PC-3 (cell line): ENCODE measurements at regions not wholly inside any gene's neighbourhood (a gene's known extent, or its start where the extent isn't known, plus 50 kb on each side); places are given as distances from the start of the nearest gene placed in this dataset.
A peak's percentile ranks its signal among the peaks of the same experiment; 100 is the strongest.

Source experiments
- ATAC-seq: fragments of 200-7000 bp; cut with Tn5 transposase; 2 replicates; pipeline ENCODE4 v1.9.1; 2020; ENCODE audit warnings: mild to moderate bottlenecking, moderate library complexity
- BruUV-seq: library from RNA; stranded (reverse); fragments of 400-500 nt; replicated peaks from 2 replicates; lab custom pipeline; 2021; lab: Mats Ljungman, UMichigan
- CTCF ChIA-PET: fragments of 300-600 bp; sonication (Branson Sonifier 250); formaldehyde crosslinking; loops from one replicate; lab custom pipeline; 2022; ENCODE audit warnings: antibody characterized with exemption; lab: Charles Lee
- POLR2A ChIA-PET: fragments of 300-600 bp; sonication (Branson Sonifier 250); formaldehyde crosslinking; loops from one replicate; lab custom pipeline; 2022; ENCODE audit warnings: antibody characterized with exemption; ENCODE audit not compliant: unreplicated experiment; lab: Charles Lee
- DNase-seq: peaks from one replicate; pipeline ENCODE4 v3.0.0-alpha.2; 2015
- H2AFZ ChIP-seq: fragments of 300-600 bp; sonication (generic); 2 replicates; pipeline ENCODE4 v1.6.0; 2016; ENCODE audit warnings: antibody characterized with exemption, low read length
- H3F3A ChIP-seq: fragments of 300-600 bp; sonication (generic); one replicate; pipeline ENCODE4 v1.6.0; 2017; ENCODE audit warnings: antibody characterized with exemption, low read length, control low read depth, mild to moderate bottlenecking; ENCODE audit not compliant: unreplicated experiment
- H3K27ac ChIP-seq: fragments of 300-600 bp; sonication (generic); 2 replicates; pipeline ENCODE4 v1.5.1; 2016; ENCODE audit warnings: mild to moderate bottlenecking, low read length
- H3K27me3 ChIP-seq: fragments of 300-600 bp; sonication (generic); 2 replicates; pipeline ENCODE4 v1.6.1; 2016; ENCODE audit warnings: low read length, mixed read lengths
- H3K36me3 ChIP-seq: fragments of 300-600 bp; sonication (generic); 2 replicates; pipeline ENCODE4 v1.6.1; 2016; ENCODE audit warnings: low read depth, mixed run types, low read length, mixed read lengths
- H3K4me1 ChIP-seq: fragments of 300-600 bp; sonication (generic); 2 replicates; pipeline ENCODE4 v1.5.1; 2016; ENCODE audit warnings: low read length; ENCODE audit not compliant: insufficient read depth
- H3K4me2 ChIP-seq: fragments of 300-600 bp; sonication (generic); 2 replicates; pipeline ENCODE4 v1.6.0; 2016; ENCODE audit warnings: low read length
- H3K4me3 ChIP-seq: fragments of 300-600 bp; sonication (generic); 2 replicates; pipeline ENCODE4 v1.5.1; 2016; ENCODE audit warnings: mild to moderate bottlenecking, low read length, mixed read lengths
- H3K79me2 ChIP-seq: fragments of 300-600 bp; sonication (generic); 2 replicates; pipeline ENCODE4 v1.6.1; 2017; ENCODE audit warnings: low read length, mixed read lengths
- H3K9ac ChIP-seq: fragments of 300-600 bp; sonication (generic); 2 replicates; pipeline ENCODE4 v1.6.0; 2016; ENCODE audit warnings: mild to moderate bottlenecking, low read length
- H3K9me2 ChIP-seq: fragments of 300-600 bp; sonication (generic); replicated peaks from 2 replicates; pipeline ENCODE4 v1.6.1; 2016; ENCODE audit warnings: mixed run types, low read length, mixed read lengths
- H3K9me3 ChIP-seq: fragments of 300-600 bp; sonication (generic); 2 replicates; pipeline ENCODE4 v1.6.1; 2016; ENCODE audit warnings: low read length, mixed read lengths
- H4K20me1 ChIP-seq: fragments of 300-600 bp; sonication (generic); 2 replicates; pipeline ENCODE4 v1.6.1; 2016; ENCODE audit warnings: low read length, mixed read lengths
- EZH2 ChIP-seq: fragments of 300-600 bp; sonication (generic); IDR thresholded peaks from one replicate; pipeline ENCODE4 v1.6.1; 2017; ENCODE audit warnings: antibody characterized with exemption, mild to moderate bottlenecking, low read length; ENCODE audit not compliant: unreplicated experiment
- EZH2phosphoT487 ChIP-seq: fragments of 300-600 bp; sonication (generic); IDR thresholded peaks from 2 replicates; pipeline ENCODE4 v1.6.1; 2018; ENCODE audit warnings: mild to moderate bottlenecking, antibody characterized with exemption, low read length, borderline replicate concordance
- intact Hi-C: fragments of 100-400 bp; cut with micrococcal nuclease; formaldehyde crosslinking; loops from 2 replicates; pipeline ENCODE4 v1.9.0; 2023
- TF ChIP-seq, protein P1 (sequence below): fragments of 300-600 bp; sonication (generic); conservative IDR thresholded peaks from 2 replicates; pipeline ENCODE4 v1.5.1; 2017; ENCODE audit warnings: antibody characterized with exemption, low read depth, mild to moderate bottlenecking, low read length

DNA sequence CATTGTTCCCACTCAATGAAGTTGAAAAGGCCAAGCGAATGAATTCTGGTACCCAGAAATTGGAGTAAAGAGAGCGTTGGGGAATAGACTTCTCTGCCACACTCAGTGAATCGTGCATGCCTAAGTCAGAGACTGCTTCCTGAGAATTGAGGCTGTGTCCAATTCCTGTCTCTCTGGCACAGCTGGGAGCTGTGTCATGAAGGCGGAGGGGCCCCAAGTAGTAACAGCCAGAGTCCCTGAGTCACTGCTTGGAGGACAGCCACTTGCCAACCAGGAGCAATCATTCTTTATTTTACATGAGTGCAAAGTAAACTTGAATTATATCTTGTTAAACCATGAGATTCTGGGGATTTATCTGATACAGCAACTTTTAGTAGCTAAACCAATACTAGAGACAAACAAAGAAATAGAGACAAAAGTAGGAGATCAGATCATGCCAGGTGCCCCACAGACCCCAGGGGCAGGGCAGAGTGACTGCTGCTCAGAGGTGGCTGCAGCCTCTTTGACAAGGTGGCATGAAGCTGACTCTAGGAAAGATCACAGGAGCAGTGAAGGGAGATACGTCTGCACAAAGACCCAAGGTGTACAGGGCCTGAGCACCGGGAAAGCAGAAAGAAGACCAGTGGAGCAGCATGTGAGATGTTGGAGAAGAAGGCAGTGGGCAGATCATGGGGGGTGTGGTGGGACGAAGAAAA lies 246.0 kb downstream of the GADD45G start:
- POLR2A ChIA-PET = no interaction called here
- H3K27ac ChIP-seq = no peak overlapping the region
- no peak overlapping the region for H3K4me3 ChIP-seq
- intact Hi-C loops = no loop called here
- H3K9me2 ChIP-seq = no peaks in the 10 kb centered on the region
- H3K79me2 ChIP-seq = no peaks in the 10 kb centered on the region
- no peak overlapping the region for H3K9ac ChIP-seq
- peak; percentile 18 for DNase-seq
- no peaks in the 10 kb centered on the region for H3K4me1 ChIP-seq
- H3K9me3 ChIP-seq = no peaks in the 10 kb centered on the region
- H2AFZ ChIP-seq = no peak overlapping the region
- CTCF ChIA-PET = no interaction called here
- no peak for ATAC-seq
- no TSS peak for BruUV-seq
- H4K20me1 ChIP-seq = no peaks in the 10 kb centered on the region
- H3K36me3 ChIP-seq = no peaks in the 10 kb centered on the region
- H3K4me2 ChIP-seq = no peak overlapping the region
- TF ChIP-seq, protein P1, sequence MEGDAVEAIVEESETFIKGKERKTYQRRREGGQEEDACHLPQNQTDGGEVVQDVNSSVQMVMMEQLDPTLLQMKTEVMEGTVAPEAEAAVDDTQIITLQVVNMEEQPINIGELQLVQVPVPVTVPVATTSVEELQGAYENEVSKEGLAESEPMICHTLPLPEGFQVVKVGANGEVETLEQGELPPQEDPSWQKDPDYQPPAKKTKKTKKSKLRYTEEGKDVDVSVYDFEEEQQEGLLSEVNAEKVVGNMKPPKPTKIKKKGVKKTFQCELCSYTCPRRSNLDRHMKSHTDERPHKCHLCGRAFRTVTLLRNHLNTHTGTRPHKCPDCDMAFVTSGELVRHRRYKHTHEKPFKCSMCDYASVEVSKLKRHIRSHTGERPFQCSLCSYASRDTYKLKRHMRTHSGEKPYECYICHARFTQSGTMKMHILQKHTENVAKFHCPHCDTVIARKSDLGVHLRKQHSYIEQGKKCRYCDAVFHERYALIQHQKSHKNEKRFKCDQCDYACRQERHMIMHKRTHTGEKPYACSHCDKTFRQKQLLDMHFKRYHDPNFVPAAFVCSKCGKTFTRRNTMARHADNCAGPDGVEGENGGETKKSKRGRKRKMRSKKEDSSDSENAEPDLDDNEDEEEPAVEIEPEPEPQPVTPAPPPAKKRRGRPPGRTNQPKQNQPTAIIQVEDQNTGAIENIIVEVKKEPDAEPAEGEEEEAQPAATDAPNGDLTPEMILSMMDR = no peak
- TF ChIP-seq EZH2 (no peak), EZH2phosphoT487 (no peak)
- no peaks in the 10 kb centered on the region for H3F3A ChIP-seq
- H3K27me3 ChIP-seq = peaks cover 4% of the 10 kb centered on the region; the same call in 1 of the 2 replicates

DNA sequence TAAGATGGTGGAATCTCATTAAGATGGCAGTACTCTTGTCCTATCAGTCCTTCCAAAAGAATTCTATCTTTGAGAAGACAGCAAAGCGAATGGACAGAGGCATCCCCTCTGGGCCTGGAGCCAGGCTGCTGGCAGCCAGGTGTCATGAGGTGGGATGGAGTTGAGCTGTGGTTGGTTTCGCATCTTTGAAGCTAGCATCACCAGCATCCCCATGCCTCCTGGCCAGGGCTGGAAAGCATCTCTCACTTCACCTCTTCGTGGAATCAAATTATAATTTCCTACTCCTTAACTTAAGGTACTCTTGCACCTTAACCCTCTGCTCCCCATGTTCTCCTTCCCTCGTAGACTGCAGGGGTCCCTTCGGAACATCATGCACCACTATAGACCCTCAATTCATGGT lies 248.3 kb downstream of the GADD45G start:
- Histone ChIP-seq H3K9ac (no peak overlapping the region), H3K79me2 (no peaks in the 10 kb centered on the region), H3K4me1 (no peaks in the 10 kb centered on the region), H3K36me3 (no peaks in the 10 kb centered on the region), H2AFZ (no peak overlapping the region), H3F3A (no peaks in the 10 kb centered on the region), H3K27ac (no peak overlapping the region), H3K9me3 (no peaks in the 10 kb centered on the region), H3K9me2 (no peaks in the 10 kb centered on the region), H3K4me3 (no peak overlapping the region), H4K20me1 (no peaks in the 10 kb centered on the region), H3K4me2 (no peak overlapping the region), H3K27me3 (no peaks in the 10 kb centered on the region)
- ATAC-seq (no peak), DNase-seq (no peak)
- intact Hi-C loops = no loop called here
- no peak for TF ChIP-seq EZH2phosphoT487
- no peak for TF ChIP-seq EZH2
- TF ChIP-seq, protein P1 = no peak
- POLR2A ChIA-PET = no interaction called here
- CTCF ChIA-PET = no interaction called here
- BruUV-seq = no TSS peak

DNA sequence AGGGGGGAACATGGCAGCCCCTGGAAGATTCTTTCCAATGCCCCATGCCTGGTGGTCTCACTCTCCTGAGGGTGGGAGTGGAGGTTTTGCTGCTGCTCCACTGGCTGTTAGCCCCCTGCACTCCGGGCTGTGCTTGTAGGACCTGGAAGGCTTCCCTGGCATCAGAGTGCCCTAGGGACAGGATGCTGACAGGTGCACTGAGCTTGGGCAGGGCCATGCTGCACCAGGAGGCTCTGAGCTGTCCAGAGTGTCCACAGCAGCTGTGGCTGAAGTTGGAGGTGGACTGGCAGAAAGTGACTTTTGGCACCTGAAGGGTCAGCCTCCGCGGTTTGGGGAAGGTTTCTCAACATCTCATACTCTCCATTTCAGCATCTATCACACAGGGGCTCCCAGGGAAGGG lies 249.1 kb downstream of the GADD45G start:
- TF ChIP-seq EZH2 = no peak
- no peak for TF ChIP-seq EZH2phosphoT487
- TF ChIP-seq, protein P1 = no peak
- Histone ChIP-seq H3K9ac (no peak overlapping the region), H3K27ac (no peak overlapping the region), H3K4me1 (no peaks in the 10 kb centered on the region), H3K9me2 (no peaks in the 10 kb centered on the region), H4K20me1 (no peaks in the 10 kb centered on the region), H3K4me3 (no peak overlapping the region), H3K27me3 (no peaks in the 10 kb centered on the region), H3K36me3 (no peaks in the 10 kb centered on the region), H3K79me2 (no peaks in the 10 kb centered on the region), H3K9me3 (no peaks in the 10 kb centered on the region), H3F3A (no peaks in the 10 kb centered on the region), H3K4me2 (no peak overlapping the region), H2AFZ (no peak overlapping the region)
- intact Hi-C loops = no loop called here
- DNase-seq (no peak), ATAC-seq (no peak)
- no TSS peak for BruUV-seq
- POLR2A ChIA-PET = no interaction called here
- CTCF ChIA-PET = no interaction called here
